SK-N-SH (cell line): ENCODE measurements at regions not wholly inside any gene's neighbourhood (a gene's known extent, or its start where the extent isn't known, plus 50 kb on each side); places are given as distances from the start of the nearest gene placed in this dataset.

Experiments used
- CTCF ChIA-PET: fragments of 300-600, 350-600 bp; formaldehyde crosslinking; extraction: SDS; loops from one replicate; lab custom pipeline; 2021; lab: Yijun Ruan, JAX
- POLR2A ChIA-PET: fragments of 350-600 bp; sonication (Branson Sonifier 250); formaldehyde crosslinking; extraction: SDS; loops from one replicate; lab custom pipeline; 2020; ENCODE audit warnings: antibody characterized with exemption, inconsistent platforms; lab: Yijun Ruan, JAX
- DNase-seq: peaks from one replicate; pipeline ENCODE4 v3.0.0; 2012
- H2AFZ ChIP-seq: fragments of 200-600 bp; sonication (generic); 2 replicates; pipeline ENCODE4 v1.8.1; 2016; ENCODE audit warnings: antibody characterized with exemption, mild to moderate bottlenecking, low read depth
- H3F3A ChIP-seq: fragments of 200-600 bp; sonication (generic); replicated peaks from 2 replicates; pipeline ENCODE3; 2016; ENCODE audit warnings: antibody characterized with exemption, mild to moderate bottlenecking; ENCODE audit not compliant: insufficient read depth
- H3K27ac ChIP-seq, 2 experiments: fragments of 200-500 bp in 1 of 2; fragments of 200-600 bp in 1 of 2; sonication (Bioruptor generic) in 1 of 2; sonication (generic), shearing (Covaris generic) in 1 of 2; 2 replicates each; pipeline versions ENCODE4 v1.5.1 to v1.6.1; 2014 to 2016; ENCODE audit warnings: low read depth in 2 of 2, inconsistent platforms in 1 of 2, low read length in 1 of 2, mild to moderate bottlenecking in 1 of 2, mixed read lengths in 1 of 2
- H3K27me3 ChIP-seq: fragments of 200-600 bp; sonication (generic), shearing (Covaris generic); 2 replicates; pipeline ENCODE4 v1.6.1; 2016; ENCODE audit warnings: mixed run types; ENCODE audit not compliant: insufficient read depth
- H3K36me3 ChIP-seq, 2 experiments: fragments of 200-500 bp in 1 of 2; fragments of 200-600 bp in 1 of 2; sonication (Bioruptor generic) in 1 of 2; sonication (generic) in 1 of 2; replicated peaks in 1 of 2; 2 replicates each; pipeline versions ENCODE3 to v1.5.1; 2014 to 2016; ENCODE audit warnings: low read length in 1 of 2, mild to moderate bottlenecking in 1 of 2; ENCODE audit not compliant: insufficient read depth in 2 of 2, control insufficient read depth in 1 of 2
- H3K4me1 ChIP-seq, 2 experiments: fragments of 200-500 bp in 1 of 2; fragments of 200-600 bp in 1 of 2; sonication (Bioruptor generic) in 1 of 2; sonication (generic), shearing (Covaris generic) in 1 of 2; 2 replicates each; pipeline versions ENCODE4 v1.5.1 to v1.6.1; 2014 to 2016; ENCODE audit warnings: low read depth in 1 of 2, low read length in 1 of 2, mixed run types in 1 of 2; ENCODE audit not compliant: insufficient read depth in 2 of 2, control insufficient read depth in 1 of 2
- H3K4me2 ChIP-seq: fragments of 200-600 bp; sonication (generic), shearing (Covaris generic); 2 replicates; pipeline ENCODE4 v1.6.1; 2017; ENCODE audit warnings: mixed run types
- H3K4me3 ChIP-seq, 2 experiments: fragments of 200-500 bp in 1 of 2; fragments of 200-600 bp in 1 of 2; sonication (Bioruptor generic) in 1 of 2; sonication (generic), shearing (Covaris generic) in 1 of 2; 2 replicates each; pipeline versions ENCODE4 v1.5.1 to v1.8.1; 2014 to 2016; ENCODE audit warnings: low read depth in 2 of 2, inconsistent platforms in 1 of 2, low read length in 1 of 2, mild to moderate bottlenecking in 1 of 2, mixed read lengths in 1 of 2, moderate library complexity in 1 of 2
- H3K79me2 ChIP-seq: fragments of 200-600 bp; sonication (generic); 2 replicates; pipeline ENCODE4 v1.8.1; 2017; ENCODE audit warnings: mild to moderate bottlenecking; ENCODE audit not compliant: insufficient read depth
- H3K9ac ChIP-seq: fragments of 200-600 bp; sonication (generic); 2 replicates; pipeline ENCODE4 v1.6.1; 2017; ENCODE audit warnings: mixed run types
- H3K9me2 ChIP-seq: fragments of 200-600 bp; sonication (generic); 2 replicates; pipeline ENCODE4 v1.6.1; 2017; ENCODE audit warnings: mixed run types
- H3K9me3 ChIP-seq: fragments of 200-600 bp; sonication (generic); 2 replicates; pipeline ENCODE4 v1.6.1; 2017; ENCODE audit warnings: mixed run types, mild to moderate bottlenecking, moderate library complexity
- H4K20me1 ChIP-seq: fragments of 200-600 bp; sonication (generic); 2 replicates; pipeline ENCODE4 v1.6.1; 2017; ENCODE audit warnings: mild to moderate bottlenecking, mixed run types; ENCODE audit not compliant: insufficient read depth
- CTCF ChIP-seq: fragments of 200-600 bp; sonication (generic); IDR thresholded peaks from 2 replicates; pipeline ENCODE4 v1.6.1; 2017; ENCODE audit warnings: antibody characterized with exemption, mild to moderate bottlenecking, moderate library complexity
- ELF1 ChIP-seq: IDR thresholded peaks from 2 replicates; pipeline ENCODE4 v1.4.0; 2012
- EP300 ChIP-seq, 2 experiments: IDR thresholded peaks; 2 replicates each; pipeline versions ENCODE4 v1.4.0 to v1.6.1; 2012; ENCODE audit warnings: borderline replicate concordance in 1 of 2, low read depth in 1 of 2, low read length in 1 of 2
- EZH2phosphoT487 ChIP-seq: fragments of 200-600 bp; sonication (generic); IDR thresholded peaks from 2 replicates; pipeline ENCODE4 v1.6.1; 2017; ENCODE audit warnings: low read depth, mixed run types, mild to moderate bottlenecking, antibody characterized with exemption, moderate library complexity, borderline replicate concordance
- FOSL2 ChIP-seq: IDR thresholded peaks from 2 replicates; pipeline ENCODE4 v1.4.0; 2012; ENCODE audit warnings: low read depth, mild to moderate bottlenecking, moderate library complexity, borderline replicate concordance
- FOXJ3 ChIP-seq: sonication (generic); formaldehyde crosslinking; IDR thresholded peaks from 2 replicates; pipeline ENCODE4 v1.5.1; 2020; ENCODE audit warnings: mild to moderate bottlenecking, missing genetic modification reagents
- FOXM1 ChIP-seq: IDR thresholded peaks from 2 replicates; pipeline ENCODE4 v1.4.0; 2012; ENCODE audit warnings: low read depth, mild to moderate bottlenecking
- GABPA ChIP-seq: IDR thresholded peaks from 2 replicates; pipeline ENCODE4 v1.4.0; 2012; ENCODE audit warnings: low read depth, mild to moderate bottlenecking
- IRF3 ChIP-seq: fragments of 150-350 bp; IDR thresholded peaks from 2 replicates; pipeline ENCODE4 v1.6.1; 2016; ENCODE audit warnings: mild to moderate bottlenecking, low read depth, low read length
- JUND ChIP-seq: IDR thresholded peaks from 2 replicates; pipeline ENCODE4 v1.4.0; 2012
- MEF2A ChIP-seq: IDR thresholded peaks from 2 replicates; pipeline ENCODE4 v1.4.0; 2012; ENCODE audit warnings: low read depth, borderline replicate concordance
- MXI1 ChIP-seq: IDR thresholded peaks from 2 replicates; pipeline ENCODE4 v1.6.1; 2012; ENCODE audit warnings: mild to moderate bottlenecking, low read depth, low read length, improper control_type of control experiment
- POLR2AphosphoS5 ChIP-seq: IDR thresholded peaks from 2 replicates; pipeline ENCODE4 v1.6.1; 2012; ENCODE audit warnings: low read depth, low read length
- RAD21 ChIP-seq: IDR thresholded peaks from 2 replicates; pipeline ENCODE4 v1.6.1; 2012; ENCODE audit warnings: mild to moderate bottlenecking, low read length
- RCOR1 ChIP-seq: fragments of 150-350 bp; IDR thresholded peaks from 2 replicates; pipeline ENCODE4 v1.6.1; 2017; ENCODE audit warnings: antibody characterized with exemption, low read length
- RFX5 ChIP-seq: IDR thresholded peaks from 2 replicates; pipeline ENCODE4 v1.6.1; 2012; ENCODE audit warnings: mild to moderate bottlenecking, improper control_type of control experiment, low read length
- RXRA ChIP-seq: IDR thresholded peaks from 2 replicates; pipeline ENCODE4 v1.4.0; 2012; ENCODE audit warnings: low read depth, mild to moderate bottlenecking, borderline replicate concordance
- SIN3A ChIP-seq: IDR thresholded peaks from 2 replicates; pipeline ENCODE4 v1.6.1; 2012; ENCODE audit warnings: low read depth, mild to moderate bottlenecking, low read length, moderate library complexity, borderline replicate concordance
- SMC3 ChIP-seq: IDR thresholded peaks from 2 replicates; pipeline ENCODE4 v1.6.1; 2012; ENCODE audit warnings: low read depth, low read length, improper control_type of control experiment
- TAF1 ChIP-seq: IDR thresholded peaks from 2 replicates; pipeline ENCODE4 v1.6.1; 2012; ENCODE audit warnings: low read depth, mild to moderate bottlenecking, low read length, moderate library complexity, borderline replicate concordance
- TCF12 ChIP-seq: IDR thresholded peaks from 2 replicates; pipeline ENCODE4 v1.4.0; 2012
- TEAD4 ChIP-seq: IDR thresholded peaks from 2 replicates; pipeline ENCODE4 v1.4.0; 2012; ENCODE audit warnings: mild to moderate bottlenecking, borderline replicate concordance; ENCODE audit not compliant: insufficient read depth
- USF1 ChIP-seq: IDR thresholded peaks from 2 replicates; pipeline ENCODE4 v1.4.0; 2012; ENCODE audit warnings: low read depth, borderline replicate concordance
- USF2 ChIP-seq: fragments of 150-350 bp; IDR thresholded peaks from 2 replicates; pipeline ENCODE4 v1.6.1; 2017; ENCODE audit warnings: antibody characterized with exemption, low read length, low read depth, borderline replicate concordance
- ZBTB33 ChIP-seq: IDR thresholded peaks from 2 replicates; pipeline ENCODE4 v1.4.0; 2012; ENCODE audit warnings: low read depth, borderline replicate concordance
- WGBS: methylation state at CpG from one replicate; pipeline ENCODE4 v1.1.6; 2017; ENCODE audit warnings: low lambda C conversion rate; 5-methylcytosine and 5-hydroxymethylcytosine counted together

- Histone ChIP-seq H3K9ac (no peak overlapping the region), H3K27me3 (no peaks in the 10 kb centered on the region), H3K27ac (no peak overlapping the region), H3K79me2 (no peaks in the 10 kb centered on the region), H3K4me2 (no peak overlapping the region), H3K9me2 (no peaks in the 10 kb centered on the region), H2AFZ (no peak overlapping the region), H3K9me3 (no peaks in the 10 kb centered on the region), H3K36me3 (no peaks in the 10 kb centered on the region), H3K4me3 (peak overlapping the region in 1 of 2 experiments; percentile 11; a peak in 1 of 4 replicates), H3K4me1 (no peaks in the 10 kb centered on the region), H3F3A (no peaks in the 10 kb centered on the region), H4K20me1 (no peaks in the 10 kb centered on the region)
- ChIA-PET POLR2A (no interaction called here), CTCF (interaction anchor here (0.7 to 3.6 kb wide), 18 partner anchors 9 to 480 kb away, joined by 3 to 23 read pairs (median 4); no protein-coding TSS in a partner anchor)
- DNase-seq: peak; percentile 46
- TF ChIP-seq CTCF: peak; percentile 73
- TF ChIP-seq FOXJ3 (CRISPR knock-in tag): no peak
- TF ChIP-seq MXI1: no peak
- peak; percentile 71 for TF ChIP-seq SMC3
- TF ChIP-seq RFX5: no peak
- TF ChIP-seq POLR2AphosphoS5: no peak
- TF ChIP-seq RAD21: peak; percentile 73
- no peak for TF ChIP-seq ELF1
- no peak for TF ChIP-seq MEF2A
- TF ChIP-seq TAF1: no peak
- TF ChIP-seq FOXM1: no peak
- TF ChIP-seq IRF3: no peak
- no peak for TF ChIP-seq EP300 (IDR thresholded peaks at IDR 0.05; ENCODE audit: borderline replicate concordance in 1 of 2, low read depth in 1 of 2, low read length in 1 of 2)
- no peak for TF ChIP-seq EZH2phosphoT487
- TF ChIP-seq FOSL2: no peak
- no peak for TF ChIP-seq ZBTB33
- TF ChIP-seq TCF12: no peak
- TF ChIP-seq GABPA: no peak
- TF ChIP-seq SIN3A: no peak
- no peak for TF ChIP-seq JUND
- no peak for TF ChIP-seq RCOR1
- no peak for TF ChIP-seq TEAD4
- TF ChIP-seq USF1: no peak
- TF ChIP-seq RXRA: no peak
- TF ChIP-seq USF2: no peak
- WGBS: 55% methylated on average over 5 of the region's 5 CpGs
Measured at GRCh38 chr5:60287174-60287771, 393.7 kb upstream of the PDE4D start.
